PC-3 (cell line): ENCODE measurements at regions not wholly inside any gene's neighbourhood (a gene's known extent, or its start where the extent isn't known, plus 50 kb on each side); places are given as distances from the start of the nearest gene placed in this dataset.

Experiments used
- EZH2 ChIP-seq: fragments of 300-600 bp; sonication (generic); IDR thresholded peaks from one replicate; pipeline ENCODE4 v1.6.1; 2017; ENCODE audit warnings: antibody characterized with exemption, mild to moderate bottlenecking, low read length; ENCODE audit not compliant: unreplicated experiment
- EZH2phosphoT487 ChIP-seq: fragments of 300-600 bp; sonication (generic); IDR thresholded peaks from 2 replicates; pipeline ENCODE4 v1.6.1; 2018; ENCODE audit warnings: mild to moderate bottlenecking, antibody characterized with exemption, low read length, borderline replicate concordance
- TF ChIP-seq, protein P1 (sequence below): fragments of 300-600 bp; sonication (generic); conservative IDR thresholded peaks from 2 replicates; pipeline ENCODE4 v1.5.1; 2017; ENCODE audit warnings: antibody characterized with exemption, low read depth, mild to moderate bottlenecking, low read length

DNA sequence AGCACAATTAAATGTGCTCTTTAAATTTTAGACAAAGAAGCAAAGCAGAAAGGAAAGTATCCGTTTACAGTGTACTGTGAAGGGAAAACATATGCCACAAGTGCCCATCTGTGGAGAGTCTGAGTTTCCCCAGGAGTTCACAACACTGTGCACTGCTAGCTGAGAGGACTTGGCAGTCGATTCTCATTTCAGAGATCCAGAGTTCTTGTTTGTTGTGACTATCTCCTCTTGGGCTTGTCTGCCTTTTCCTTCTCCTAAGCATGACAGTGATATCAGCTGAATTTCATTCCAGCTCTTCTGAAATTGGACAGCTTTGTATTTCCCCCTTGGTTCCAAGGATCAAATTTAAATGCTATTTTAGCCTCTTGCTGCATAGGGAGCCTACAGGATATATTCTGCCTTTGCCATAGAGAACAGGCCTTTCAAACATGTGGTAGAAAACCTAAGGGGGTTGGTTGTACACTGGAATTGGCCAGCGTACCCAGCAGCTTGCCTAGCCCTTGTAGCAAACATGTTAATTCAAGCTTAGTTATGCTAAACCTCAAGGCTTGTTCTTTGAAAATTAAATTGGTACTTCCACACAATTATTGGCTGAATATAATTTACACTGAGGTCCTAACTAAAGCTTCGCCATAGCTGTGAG, 259.2 kb upstream of the NOVA1 start:
- TF ChIP-seq, protein P1, sequence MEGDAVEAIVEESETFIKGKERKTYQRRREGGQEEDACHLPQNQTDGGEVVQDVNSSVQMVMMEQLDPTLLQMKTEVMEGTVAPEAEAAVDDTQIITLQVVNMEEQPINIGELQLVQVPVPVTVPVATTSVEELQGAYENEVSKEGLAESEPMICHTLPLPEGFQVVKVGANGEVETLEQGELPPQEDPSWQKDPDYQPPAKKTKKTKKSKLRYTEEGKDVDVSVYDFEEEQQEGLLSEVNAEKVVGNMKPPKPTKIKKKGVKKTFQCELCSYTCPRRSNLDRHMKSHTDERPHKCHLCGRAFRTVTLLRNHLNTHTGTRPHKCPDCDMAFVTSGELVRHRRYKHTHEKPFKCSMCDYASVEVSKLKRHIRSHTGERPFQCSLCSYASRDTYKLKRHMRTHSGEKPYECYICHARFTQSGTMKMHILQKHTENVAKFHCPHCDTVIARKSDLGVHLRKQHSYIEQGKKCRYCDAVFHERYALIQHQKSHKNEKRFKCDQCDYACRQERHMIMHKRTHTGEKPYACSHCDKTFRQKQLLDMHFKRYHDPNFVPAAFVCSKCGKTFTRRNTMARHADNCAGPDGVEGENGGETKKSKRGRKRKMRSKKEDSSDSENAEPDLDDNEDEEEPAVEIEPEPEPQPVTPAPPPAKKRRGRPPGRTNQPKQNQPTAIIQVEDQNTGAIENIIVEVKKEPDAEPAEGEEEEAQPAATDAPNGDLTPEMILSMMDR: no peak
- TF ChIP-seq EZH2 (no peak), EZH2phosphoT487 (no peak)
